ENCODE measurements at regions not wholly inside any gene's neighbourhood (a gene's known extent, or its start where the extent isn't known, plus 50 kb on each side); places are given as distances from the start of the nearest gene placed in this dataset.

- TF ChIP-seq CTCF (IDR thresholded peaks at IDR 0.05; ENCODE audit: borderline replicate concordance, extremely low read depth, low read length, poor library complexity, severe bottlenecking) = no peak
- no peak for TF ChIP-seq EZH2 (IDR thresholded peaks at IDR 0.05; ENCODE audit: borderline replicate concordance, low read depth, low read length, severe bottlenecking)
Observed at GRCh38 chr2:166627893-166628292, 133.8 kb upstream of the SCN7A start.
